Fibroblast of peridontal ligament (primary cell): ENCODE measurements at regions not wholly inside any gene's neighbourhood (a gene's known extent, or its start where the extent isn't known, plus 50 kb on each side); places are given as distances from the start of the nearest gene placed in this dataset.

Source experiments
- DNase-seq: peaks from one replicate; pipeline ENCODE4 v3.0.0-alpha.2; 2010; ENCODE audit errors: extremely low read depth

DNA sequence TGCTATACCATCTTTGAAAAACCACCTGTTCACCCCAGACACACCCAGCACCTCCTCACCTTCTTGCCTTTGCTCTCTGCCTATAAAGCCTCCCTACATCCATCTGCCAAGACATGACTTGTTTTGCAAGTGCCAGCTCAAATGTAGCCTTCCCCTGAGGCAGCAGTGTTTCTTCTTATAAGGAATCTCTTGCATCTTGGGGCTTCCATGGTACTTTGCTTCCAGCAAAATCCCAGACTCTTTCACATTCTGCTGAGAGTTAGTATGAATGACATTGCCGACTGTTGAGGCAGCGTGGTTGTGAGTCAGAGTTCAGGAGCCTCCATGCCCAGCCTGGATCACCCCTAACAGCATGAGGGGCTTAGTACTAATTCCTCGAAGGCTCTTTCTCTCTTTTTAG is 217.4 kb upstream of the RUNX1 start:
- DNase-seq = no peak

- peak; percentile 44 for DNase-seq
Measured at GRCh38 chr21:35265170-35265877, 216.2 kb upstream of the RUNX1 start.

GRCh38 chr21:35259457-35259856 is 210.4 kb upstream of the RUNX1 start:
- DNase-seq = no peak

GRCh38 chr21:35258521-35258920 is 209.4 kb upstream of the RUNX1 start:
- no peak for DNase-seq

- DNase-seq = peak; percentile 99
Measured at GRCh38 chr21:35257413-35257812, 208.3 kb upstream of the RUNX1 start.

GRCh38 chr21:35256468-35256988 is 207.4 kb upstream of the RUNX1 start:
- DNase-seq = peak; percentile 98

DNA sequence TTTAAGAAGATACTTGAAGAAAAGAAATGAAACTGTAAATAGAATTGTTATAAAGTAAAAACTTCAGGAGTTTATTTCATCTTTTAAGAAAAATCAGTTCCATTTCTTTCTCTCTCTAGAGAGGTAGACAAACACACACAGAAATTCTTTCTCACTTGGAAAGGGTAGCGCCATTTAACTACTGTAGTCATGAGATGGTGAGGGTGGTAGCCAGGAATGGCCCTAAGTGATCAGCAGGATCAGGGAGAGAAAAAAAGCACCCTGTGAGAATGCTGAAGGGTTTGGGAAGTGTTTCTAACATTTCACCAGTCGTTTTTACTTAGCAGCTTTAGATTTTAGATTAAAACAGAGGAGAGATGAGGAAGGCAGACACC is 205.7 kb upstream of the RUNX1 start:
- no peak for DNase-seq

GRCh38 chr21:35254006-35254764 is 205.1 kb upstream of the RUNX1 start:
- peak; percentile 89 for DNase-seq

DNA sequence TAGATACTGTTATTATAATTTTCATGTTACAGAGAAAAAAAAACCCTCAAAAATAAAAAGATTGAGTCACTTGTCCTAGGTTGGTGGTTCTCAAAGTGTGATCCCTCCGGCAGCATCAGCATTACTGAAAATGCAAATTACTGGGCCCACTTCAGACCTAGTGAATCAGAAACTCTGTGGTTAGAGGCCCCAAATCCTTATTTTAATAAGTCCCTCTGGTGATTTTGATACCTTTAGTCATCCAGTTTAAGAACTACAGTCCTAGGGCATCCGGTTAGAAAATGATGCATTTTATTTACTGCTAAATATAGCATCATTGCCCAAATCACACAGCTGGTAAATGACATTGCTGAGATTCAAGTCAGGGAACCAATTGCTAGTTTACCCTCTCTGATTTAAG is 203.7 kb upstream of the RUNX1 start:
- peak; percentile 39 for DNase-seq

DNA sequence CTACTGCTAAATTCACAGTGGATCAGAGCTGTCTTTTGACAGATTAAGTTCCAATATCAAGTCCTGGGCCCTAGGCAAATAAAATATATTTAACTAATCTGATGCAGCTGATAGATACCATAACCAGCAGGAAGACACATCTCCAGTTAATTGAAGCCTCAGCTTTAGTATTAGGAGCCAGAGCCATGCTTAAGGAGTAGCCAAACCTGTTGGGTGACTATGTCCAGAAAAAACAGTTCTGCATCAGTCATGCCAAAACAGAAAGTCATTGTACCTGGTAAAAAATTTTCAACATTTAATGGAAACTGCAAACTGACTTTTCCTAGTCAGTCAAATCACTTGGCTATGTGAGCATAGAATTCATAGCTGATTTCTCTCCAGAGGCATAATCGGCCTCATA is 200.5 kb upstream of the RUNX1 start:
- DNase-seq = no peak

DNA sequence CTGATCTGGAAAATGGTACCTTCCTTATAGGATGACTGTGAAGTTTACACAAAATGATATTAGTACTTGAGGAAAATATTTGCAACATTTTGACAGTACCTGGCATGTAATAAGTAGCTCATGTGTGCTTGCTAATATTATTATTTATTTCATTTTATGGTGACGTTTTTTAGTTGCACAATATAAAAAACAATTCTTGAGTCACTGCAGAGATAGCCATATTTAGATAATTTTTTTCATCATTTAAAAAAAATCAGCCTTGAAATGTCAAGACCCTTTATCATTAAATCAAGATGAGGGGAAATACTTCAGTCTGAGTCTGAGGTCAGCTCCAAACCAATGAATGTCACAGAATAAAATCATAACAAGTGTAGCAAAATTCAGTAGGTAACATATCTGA is 196.8 kb upstream of the RUNX1 start:
- DNase-seq = no peak

DNA sequence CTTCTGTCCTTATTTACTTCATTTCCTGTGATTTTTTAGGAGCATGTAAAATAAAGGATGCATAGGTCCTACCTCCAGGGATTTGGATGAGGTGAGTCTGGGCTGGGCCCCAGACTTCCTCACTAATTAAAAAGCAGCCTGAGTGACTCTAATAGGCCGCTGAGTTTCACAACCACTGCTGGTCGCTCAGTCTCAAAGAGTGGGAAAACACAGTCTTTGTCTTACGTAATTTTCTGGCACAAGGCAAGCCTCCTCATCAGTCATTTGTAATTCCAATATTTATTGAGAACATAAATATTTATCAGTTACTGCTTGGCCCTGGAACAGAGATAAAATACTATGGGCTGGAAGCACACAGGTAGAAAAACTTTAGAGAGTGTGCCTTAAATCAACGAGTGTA is 195.4 kb upstream of the RUNX1 start:
- DNase-seq = peak; percentile 38

DNA sequence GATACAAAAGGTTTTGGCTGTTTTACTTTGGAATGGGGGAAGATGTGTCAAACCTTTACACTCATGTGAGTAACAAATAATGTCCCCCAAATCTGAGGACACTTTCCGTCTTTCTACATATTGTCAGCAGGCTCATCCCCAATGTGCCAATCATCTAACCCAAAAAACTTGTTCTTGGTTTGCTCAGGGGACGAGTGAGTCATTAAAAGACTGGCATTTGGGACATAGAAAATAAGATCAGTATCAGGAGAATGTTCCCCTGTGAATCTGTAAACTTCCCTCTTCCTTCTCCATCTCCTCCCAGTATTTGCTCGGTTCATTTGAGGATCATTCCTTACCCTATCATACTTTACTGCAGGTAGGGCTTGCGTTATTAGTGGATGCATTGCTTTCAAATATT is 194.1 kb upstream of the RUNX1 start:
- DNase-seq = no peak

- no peak for DNase-seq
Measured at GRCh38 chr21:35239811-35240219, 190.7 kb upstream of the RUNX1 start.

- no peak for DNase-seq
Measured at GRCh38 chr21:35238119-35238518, 189.0 kb upstream of the RUNX1 start.

GRCh38 chr21:35237287-35237686 is 188.2 kb upstream of the RUNX1 start:
- DNase-seq = no peak

DNA sequence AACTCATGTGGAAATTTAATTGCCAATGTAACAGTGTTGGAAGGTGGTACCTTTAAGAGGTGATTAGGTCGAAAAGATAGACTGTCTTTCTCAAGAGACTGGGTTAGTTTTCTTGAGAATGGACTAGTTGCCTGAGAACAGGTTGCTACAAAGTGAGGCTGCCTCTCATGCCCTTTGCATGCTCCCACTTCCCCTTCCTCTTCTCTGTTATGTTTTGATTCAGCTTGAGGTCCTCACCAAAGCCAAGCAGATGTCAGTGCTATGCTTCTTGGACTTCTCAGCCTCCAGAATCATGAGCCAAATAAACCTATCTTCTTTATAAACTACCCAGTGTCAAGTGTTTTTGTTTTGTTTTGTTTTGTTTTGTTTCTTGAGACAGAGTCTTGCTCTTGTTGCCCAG is 187.0 kb upstream of the RUNX1 start:
- DNase-seq = no peak

- DNase-seq = peak; percentile 85
Measured at GRCh38 chr21:35234725-35235124, 185.6 kb upstream of the RUNX1 start.

- DNase-seq = no peak
Measured at GRCh38 chr21:35233756-35234155, 184.7 kb upstream of the RUNX1 start.

DNA sequence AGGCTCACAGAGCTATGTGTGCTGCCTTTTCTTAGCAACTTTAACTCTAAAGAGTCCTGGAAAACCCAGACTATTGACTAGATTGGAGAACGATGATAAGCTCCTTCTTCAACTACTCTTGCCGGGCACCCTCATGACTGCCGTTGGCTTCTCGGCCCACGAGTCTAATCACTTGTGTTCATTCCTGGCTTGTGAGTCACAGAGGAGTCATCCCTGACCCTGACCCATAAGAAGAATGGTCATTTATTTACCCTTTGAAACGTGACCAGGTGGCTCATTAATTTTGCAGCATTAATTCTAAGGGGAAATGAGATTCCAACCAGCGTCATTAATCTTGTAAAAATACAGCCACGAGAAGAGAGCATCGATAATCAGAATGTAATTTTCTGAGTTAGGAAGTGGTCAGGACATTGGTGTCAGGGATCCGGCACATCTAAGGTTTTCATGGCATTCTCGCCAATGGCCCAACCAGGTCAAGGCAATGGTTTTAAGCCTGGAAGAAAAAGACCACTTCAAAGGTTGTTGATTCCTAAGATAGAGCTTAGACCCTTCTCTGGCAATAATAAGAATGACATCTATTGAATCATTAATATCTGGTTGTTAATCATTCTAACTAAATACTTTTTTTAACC is 183.6 kb upstream of the RUNX1 start:
- peak; percentile 41 for DNase-seq

- DNase-seq = no peak
Measured at GRCh38 chr21:35231090-35231489, 182.0 kb upstream of the RUNX1 start.

GRCh38 chr21:35229290-35229689 is 180.2 kb upstream of the RUNX1 start:
- DNase-seq = no peak

DNA sequence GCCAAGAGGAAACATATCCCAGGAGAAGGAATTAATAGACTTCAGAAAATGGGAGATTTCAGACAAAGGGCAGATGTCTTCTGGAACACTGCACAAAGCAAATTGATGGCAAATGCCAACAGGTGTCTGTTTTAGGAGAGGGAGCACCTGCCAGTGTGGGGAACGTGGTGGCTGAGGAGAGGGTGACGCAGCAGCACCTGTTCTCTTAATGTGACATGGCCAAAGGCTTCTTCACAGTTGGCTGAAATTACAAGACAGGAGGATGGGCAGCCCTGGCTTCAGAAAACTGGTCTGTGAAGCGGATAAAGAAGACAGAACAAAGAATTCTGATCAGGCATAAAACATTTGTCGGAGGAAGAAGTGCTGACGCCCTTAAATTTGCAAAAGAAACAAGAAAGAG is 178.7 kb upstream of the RUNX1 start:
- DNase-seq = no peak
